ENCODE measurements at regions not wholly inside any gene's neighbourhood (a gene's known extent, or its start where the extent isn't known, plus 50 kb on each side); places are given as distances from the start of the nearest gene placed in this dataset.
"Not testable (repeated sequence)": the region's sequence is repeated elsewhere in the genome, so short reads cannot be mapped to it uniquely, and the experiment has no call there.

- Histone ChIP-seq H3K9me3 (no peaks in the 10 kb centered on the region), H3K27me3 (no peaks in the 10 kb centered on the region), H3K4me3 (no peak overlapping the region), H3K36me3 (no peaks in the 10 kb centered on the region), H3K27ac (no peak overlapping the region), H3K4me1 (no peaks in the 10 kb centered on the region)
- DNase-seq (ENCODE audit: extremely low spot score in 2 of 2) = no peak
- intact Hi-C loops (cut with DNase I) = no loop called here
- TF ChIP-seq POLR2A (IDR thresholded peaks at IDR 0.05) = no peak
- no peak for TF ChIP-seq CTCF (IDR thresholded peaks at IDR 0.05)
- no peak for TF ChIP-seq POLR2AphosphoS5 (IDR thresholded peaks at IDR 0.05; ENCODE audit: insufficient read depth in 1 of 2, low read depth in 1 of 2)
These were observed 114.7 kb downstream of the CRYBB2 start for GRCh38 chr22:25334162-25334490.

- H3K27me3 ChIP-seq; H3K9me3 ChIP-seq; intact Hi-C loops (cut with DNase I); H3K36me3 ChIP-seq; H3K4me1 ChIP-seq; H3K4me3 ChIP-seq; H3K27ac ChIP-seq; DNase-seq (ENCODE audit: extremely low spot score in 2 of 2): not testable (repeated sequence)
These were observed 115.2 kb downstream of the CRYBB2 start for GRCh38 chr22:25334631-25335030.

GRCh38 chr22:25335276-25335675, 115.8 kb downstream of the CRYBB2 start:
- DNase-seq (ENCODE audit: extremely low spot score in 2 of 2); H3K27me3 ChIP-seq; H3K4me3 ChIP-seq; H3K9me3 ChIP-seq; H3K4me1 ChIP-seq; H3K36me3 ChIP-seq; intact Hi-C loops (cut with DNase I); H3K27ac ChIP-seq: not testable (repeated sequence)

GRCh38 chr22:25340536-25340935, 121.1 kb downstream of the CRYBB2 start:
- H3K9me3 ChIP-seq; H3K4me1 ChIP-seq; H3K27me3 ChIP-seq; DNase-seq (ENCODE audit: extremely low spot score in 2 of 2); H3K27ac ChIP-seq; intact Hi-C loops (cut with DNase I); H3K4me3 ChIP-seq; H3K36me3 ChIP-seq: not testable (repeated sequence)

- H3K4me3 ChIP-seq; DNase-seq (ENCODE audit: extremely low spot score in 2 of 2); H3K27me3 ChIP-seq; H3K27ac ChIP-seq; H3K9me3 ChIP-seq; H3K4me1 ChIP-seq; intact Hi-C loops (cut with DNase I): not testable (repeated sequence)
- H3K36me3 ChIP-seq = peaks cover 0 to 13% of the 10 kb centered on the region in 2 donors
These were observed 124.9 kb downstream of the CRYBB2 start for GRCh38 chr22:25344366-25344765.

GRCh38 chr22:25346859-25347751, 127.7 kb downstream of the CRYBB2 start:
- H3K4me1 ChIP-seq = no peaks in the 10 kb centered on the region
- no peaks in the 10 kb centered on the region for H3K9me3 ChIP-seq
- H3K36me3 ChIP-seq = peaks cover 0 to 31% of the 10 kb centered on the region in 2 donors
- intact Hi-C loops (cut with DNase I) = no loop called here
- no peaks in the 10 kb centered on the region for H3K27me3 ChIP-seq
- H3K27ac ChIP-seq = no peak overlapping the region
- no peak overlapping the region for H3K4me3 ChIP-seq
- TF ChIP-seq POLR2A (IDR thresholded peaks at IDR 0.05) = no peak
- no peak for TF ChIP-seq POLR2AphosphoS5 (IDR thresholded peaks at IDR 0.05; ENCODE audit: insufficient read depth in 1 of 2, low read depth in 1 of 2)
- TF ChIP-seq CTCF (IDR thresholded peaks at IDR 0.05) = no peak
- DNase-seq (ENCODE audit: extremely low spot score in 2 of 2) = no peak

GRCh38 chr22:25347752-25348102, 128.3 kb downstream of the CRYBB2 start:
- intact Hi-C loops (cut with DNase I) = no loop called here
- Histone ChIP-seq H3K9me3 (no peaks in the 10 kb centered on the region), H3K27me3 (no peaks in the 10 kb centered on the region), H3K4me1 (no peaks in the 10 kb centered on the region), H3K27ac (no peak overlapping the region), H3K4me3 (no peak overlapping the region), H3K36me3 (peaks cover 0 to 35% of the 10 kb centered on the region in 2 donors)
- no peak for DNase-seq (ENCODE audit: extremely low spot score in 2 of 2)
- TF ChIP-seq POLR2AphosphoS5 (IDR thresholded peaks at IDR 0.05; ENCODE audit: insufficient read depth in 1 of 2, low read depth in 1 of 2) = no peak
- TF ChIP-seq POLR2A (IDR thresholded peaks at IDR 0.05) = no peak
- no peak for TF ChIP-seq CTCF (IDR thresholded peaks at IDR 0.05)

All from vagina (tissue), 2 donors.